MV-4-11 (cell line): ENCODE measurements at regions not wholly inside any gene's neighbourhood (a gene's known extent, or its start where the extent isn't known, plus 50 kb on each side); places are given as distances from the start of the nearest gene placed in this dataset.
"Not testable (repeated sequence)": the region's sequence is repeated elsewhere in the genome, so short reads cannot be mapped to it uniquely, and the experiment has no call there.

Source experiments
- DNase-seq: peaks from one replicate; lab custom pipeline; 2025; lab: John Stamatoyannopoulos, UW

GRCh38 chr21:14826630-14827029 lies 238.2 kb downstream of the NRIP1 start:
- no peak for DNase-seq

- no peak for DNase-seq
These were observed 239.3 kb downstream of the NRIP1 start for GRCh38 chr21:14825514-14825974.

- no peak for DNase-seq
These were observed 240.7 kb downstream of the NRIP1 start for GRCh38 chr21:14824126-14824525.

GRCh38 chr21:14817311-14817710 lies 247.5 kb downstream of the NRIP1 start:
- no peak for DNase-seq

- no peak for DNase-seq
These were observed 249.8 kb downstream of the NRIP1 start for GRCh38 chr21:14814991-14815390.

GRCh38 chr21:14814282-14814681 lies 250.5 kb downstream of the NRIP1 start:
- peak; percentile 14 for DNase-seq

GRCh38 chr21:14804170-14804569 lies 258.1 kb upstream of the SAMSN1 start:
- not testable (repeated sequence) for DNase-seq

- DNase-seq: no peak
These were observed 251.4 kb upstream of the SAMSN1 start for GRCh38 chr21:14797543-14797942.

- no peak for DNase-seq
These were observed 241.2 kb upstream of the SAMSN1 start for GRCh38 chr21:14787312-14787711.

GRCh38 chr21:14785679-14786078 lies 239.6 kb upstream of the SAMSN1 start:
- DNase-seq: no peak

- DNase-seq: peak; percentile 36
These were observed 227.7 kb upstream of the SAMSN1 start for GRCh38 chr21:14773777-14774345.

GRCh38 chr21:14771593-14771992 lies 225.5 kb upstream of the SAMSN1 start:
- DNase-seq: no peak

- DNase-seq: peak; percentile 35
These were observed 221.9 kb upstream of the SAMSN1 start for GRCh38 chr21:14768042-14768441.

GRCh38 chr21:14767192-14767852 lies 221.2 kb upstream of the SAMSN1 start:
- no peak for DNase-seq

- no peak for DNase-seq
These were observed 220.1 kb upstream of the SAMSN1 start for GRCh38 chr21:14766241-14766640.

- no peak for DNase-seq
These were observed 217.6 kb upstream of the SAMSN1 start for GRCh38 chr21:14763695-14764064.

GRCh38 chr21:14762734-14763694 lies 216.9 kb upstream of the SAMSN1 start:
- DNase-seq: peak; percentile 90

GRCh38 chr21:14762327-14762726 lies 216.2 kb upstream of the SAMSN1 start:
- no peak for DNase-seq

- no peak for DNase-seq
These were observed 213.2 kb upstream of the SAMSN1 start for GRCh38 chr21:14759285-14759684.

- no peak for DNase-seq
These were observed 212.7 kb upstream of the SAMSN1 start for GRCh38 chr21:14758849-14759248.

GRCh38 chr21:14757533-14758327 lies 211.6 kb upstream of the SAMSN1 start:
- no peak for DNase-seq

- peak; percentile 5 for DNase-seq
These were observed 209.0 kb upstream of the SAMSN1 start for GRCh38 chr21:14755086-14755485.
